HG03135 (cell line): ENCODE measurements at regions not wholly inside any gene's neighbourhood (a gene's known extent, or its start where the extent isn't known, plus 50 kb on each side); places are given as distances from the start of the nearest gene placed in this dataset.

Experiments used
- ATAC-seq: cut with Tn5 transposase; IDR thresholded peaks from one replicate; pipeline ENCODE4 v1.9.1; 2021; ENCODE audit warnings: mild to moderate bottlenecking, moderate library complexity; ENCODE audit not compliant: unreplicated experiment

GRCh38 chr2:147520817-147521216 is 324.0 kb upstream of the ACVR2A start:
- ATAC-seq, result no peak

- no peak for ATAC-seq
Observed at GRCh38 chr2:147519178-147519577, 325.7 kb upstream of the ACVR2A start.

- ATAC-seq, result no peak
Observed at GRCh38 chr2:147515213-147515612, 329.6 kb upstream of the ACVR2A start.

- ATAC-seq, result no peak
Observed at GRCh38 chr2:147512206-147512605, 332.6 kb upstream of the ACVR2A start.

- ATAC-seq, result no peak
Observed at GRCh38 chr2:147511491-147511948, 333.3 kb upstream of the ACVR2A start.

GRCh38 chr2:147509821-147510220 is 335.0 kb upstream of the ACVR2A start:
- ATAC-seq, result no peak

- ATAC-seq, result no peak
Observed at GRCh38 chr2:147506889-147507288, 337.9 kb upstream of the ACVR2A start.

GRCh38 chr2:147502711-147503290 is 342.0 kb upstream of the ACVR2A start:
- no peak for ATAC-seq

- ATAC-seq, result no peak
Observed at GRCh38 chr2:147501968-147502367, 342.9 kb upstream of the ACVR2A start.

GRCh38 chr2:147500819-147501395 is 343.9 kb upstream of the ACVR2A start:
- no peak for ATAC-seq

GRCh38 chr2:147500229-147500628 is 344.6 kb upstream of the ACVR2A start:
- ATAC-seq, result no peak

GRCh38 chr2:147499785-147500184 is 345.0 kb upstream of the ACVR2A start:
- ATAC-seq, result peak; percentile 62

- no peak for ATAC-seq
Observed at GRCh38 chr2:147495734-147496133, 349.1 kb upstream of the ACVR2A start.

- ATAC-seq, result no peak
Observed at GRCh38 chr2:147492471-147492870, 352.4 kb upstream of the ACVR2A start.

- no peak for ATAC-seq
Observed at GRCh38 chr2:147491506-147491905, 353.3 kb upstream of the ACVR2A start.

- ATAC-seq, result no peak
Observed at GRCh38 chr2:147490401-147491261, 354.2 kb upstream of the ACVR2A start.

GRCh38 chr2:147488472-147488871 is 356.4 kb upstream of the ACVR2A start:
- no peak for ATAC-seq

- no peak for ATAC-seq
Observed at GRCh38 chr2:147487978-147488289, 356.9 kb upstream of the ACVR2A start.

- ATAC-seq, result no peak
Observed at GRCh38 chr2:147487286-147487977, 357.4 kb upstream of the ACVR2A start.

GRCh38 chr2:147485210-147485851 is 359.5 kb upstream of the ACVR2A start:
- ATAC-seq, result no peak

GRCh38 chr2:147483911-147484310 is 360.9 kb upstream of the ACVR2A start:
- ATAC-seq, result no peak
